ENCODE measurements at regions not wholly inside any gene's neighbourhood (a gene's known extent, or its start where the extent isn't known, plus 50 kb on each side); places are given as distances from the start of the nearest gene placed in this dataset.
"Not testable (repeated sequence)": the region's sequence is repeated elsewhere in the genome, so short reads cannot be mapped to it uniquely, and the experiment has no call there.

DNA sequence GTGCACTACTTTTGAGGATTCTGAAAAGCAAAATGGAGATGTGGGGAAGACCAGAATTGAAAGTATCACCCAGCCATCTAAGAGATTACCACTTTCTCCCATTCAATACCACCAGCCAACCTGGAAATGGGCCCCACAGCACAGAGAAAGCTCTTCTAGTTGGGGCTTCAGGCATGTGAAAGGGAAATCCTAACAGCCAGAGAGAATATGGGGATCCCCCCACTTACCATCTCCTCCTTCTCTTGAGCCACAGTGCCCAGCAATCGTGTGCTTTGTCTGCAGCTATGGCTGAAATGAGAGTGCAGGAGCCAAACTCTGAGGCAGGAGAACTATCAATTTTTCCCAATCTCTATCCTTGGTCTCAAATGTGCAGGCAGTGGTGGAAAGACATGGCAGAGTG lies 173.2 kb upstream of the KCTD7 start:
- TF ChIP-seq, protein P1, sequence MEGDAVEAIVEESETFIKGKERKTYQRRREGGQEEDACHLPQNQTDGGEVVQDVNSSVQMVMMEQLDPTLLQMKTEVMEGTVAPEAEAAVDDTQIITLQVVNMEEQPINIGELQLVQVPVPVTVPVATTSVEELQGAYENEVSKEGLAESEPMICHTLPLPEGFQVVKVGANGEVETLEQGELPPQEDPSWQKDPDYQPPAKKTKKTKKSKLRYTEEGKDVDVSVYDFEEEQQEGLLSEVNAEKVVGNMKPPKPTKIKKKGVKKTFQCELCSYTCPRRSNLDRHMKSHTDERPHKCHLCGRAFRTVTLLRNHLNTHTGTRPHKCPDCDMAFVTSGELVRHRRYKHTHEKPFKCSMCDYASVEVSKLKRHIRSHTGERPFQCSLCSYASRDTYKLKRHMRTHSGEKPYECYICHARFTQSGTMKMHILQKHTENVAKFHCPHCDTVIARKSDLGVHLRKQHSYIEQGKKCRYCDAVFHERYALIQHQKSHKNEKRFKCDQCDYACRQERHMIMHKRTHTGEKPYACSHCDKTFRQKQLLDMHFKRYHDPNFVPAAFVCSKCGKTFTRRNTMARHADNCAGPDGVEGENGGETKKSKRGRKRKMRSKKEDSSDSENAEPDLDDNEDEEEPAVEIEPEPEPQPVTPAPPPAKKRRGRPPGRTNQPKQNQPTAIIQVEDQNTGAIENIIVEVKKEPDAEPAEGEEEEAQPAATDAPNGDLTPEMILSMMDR (conservative IDR thresholded peaks at IDR 0.05), result not testable (repeated sequence)
- not testable (repeated sequence) for TF ChIP-seq ZFX (IDR thresholded peaks at IDR 0.05)

Data from C4-2B (cell line).